ENCODE measurements at regions not wholly inside any gene's neighbourhood (a gene's known extent, or its start where the extent isn't known, plus 50 kb on each side); places are given as distances from the start of the nearest gene placed in this dataset.
"Not testable (repeated sequence)": the region's sequence is repeated elsewhere in the genome, so short reads cannot be mapped to it uniquely, and the experiment has no call there.

- not testable (repeated sequence) for TF ChIP-seq CTCF (IDR thresholded peaks at IDR 0.05 in 8 of 11, conservative IDR thresholded peaks at IDR 0.05 in 3 of 11); POLR2AphosphoS5 (IDR thresholded peaks at IDR 0.05)
Observed at GRCh38 chr17:30602396-30602795, 125.2 kb downstream of the GOSR1 start.
